ENCODE measurements at regions not wholly inside any gene's neighbourhood (a gene's known extent, or its start where the extent isn't known, plus 50 kb on each side); places are given as distances from the start of the nearest gene placed in this dataset.

DNA sequence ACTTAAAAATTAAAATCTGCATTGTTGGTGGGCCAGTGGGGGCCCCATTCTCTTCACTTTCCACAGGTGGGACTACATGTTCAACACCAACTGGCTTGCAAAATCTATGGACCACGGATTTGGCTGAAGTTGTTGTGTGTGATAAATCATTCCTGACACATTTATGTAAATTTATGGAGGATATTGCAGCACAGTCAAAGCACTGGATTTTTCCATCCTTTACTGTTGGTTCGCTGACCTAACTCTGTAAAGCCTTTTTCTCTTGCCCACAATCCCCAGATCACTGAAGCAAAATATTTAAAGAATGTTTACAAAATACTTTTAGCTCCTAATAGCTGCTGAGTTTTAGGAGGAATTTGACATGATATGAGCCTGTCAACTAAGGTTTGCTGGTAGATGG, 219.7 kb upstream of the PRICKLE1 start:
- H3K27me3 Mint-ChIP-seq, result no peaks in the 10 kb centered on the region
- no peak for ATAC-seq (replicated peaks)
- no peak overlapping the region for H3K27ac Mint-ChIP-seq
- no peaks in the 10 kb centered on the region for H3K4me1 Mint-ChIP-seq
- no peaks in the 10 kb centered on the region for H3K9me3 Mint-ChIP-seq
- H3K4me3 Mint-ChIP-seq, result no peak overlapping the region
- no peaks in the 10 kb centered on the region for H3K36me3 Mint-ChIP-seq (ENCODE audit: low read depth)

GRCh38 chr12:42807766-42808165, 218.2 kb upstream of the PRICKLE1 start:
- no peak for ATAC-seq (replicated peaks)
- no peak overlapping the region for H3K27ac Mint-ChIP-seq
- no peaks in the 10 kb centered on the region for H3K36me3 Mint-ChIP-seq (ENCODE audit: low read depth)
- no peaks in the 10 kb centered on the region for H3K4me1 Mint-ChIP-seq
- no peak overlapping the region for H3K4me3 Mint-ChIP-seq
- no peaks in the 10 kb centered on the region for H3K27me3 Mint-ChIP-seq
- H3K9me3 Mint-ChIP-seq, result no peaks in the 10 kb centered on the region

DNA sequence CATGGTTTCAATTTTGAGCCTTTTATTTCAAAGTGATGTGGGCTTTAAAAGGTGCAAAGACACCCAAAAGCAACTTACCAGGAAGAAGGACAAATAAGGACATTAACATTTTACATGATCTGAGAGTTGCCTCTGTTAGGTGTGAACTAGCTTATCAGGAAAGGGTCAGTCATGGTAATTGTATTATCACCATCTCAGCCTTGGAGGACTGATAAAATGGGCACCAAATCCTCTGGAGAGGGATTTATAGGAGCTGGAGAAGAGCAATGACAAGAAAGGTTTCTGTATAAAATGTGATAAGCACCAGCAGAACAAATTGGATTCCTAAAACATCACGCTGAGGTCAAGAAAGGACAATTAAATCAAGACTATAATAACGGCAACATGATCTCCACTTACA, 217.7 kb upstream of the PRICKLE1 start:
- Mint-ChIP-seq H3K27me3 (no peaks in the 10 kb centered on the region), H3K4me3 (no peak overlapping the region), H3K27ac (no peak overlapping the region), H3K36me3 (ENCODE audit: low read depth) (no peaks in the 10 kb centered on the region), H3K9me3 (no peaks in the 10 kb centered on the region), H3K4me1 (no peaks in the 10 kb centered on the region)
- ATAC-seq (replicated peaks), result no peak

DNA sequence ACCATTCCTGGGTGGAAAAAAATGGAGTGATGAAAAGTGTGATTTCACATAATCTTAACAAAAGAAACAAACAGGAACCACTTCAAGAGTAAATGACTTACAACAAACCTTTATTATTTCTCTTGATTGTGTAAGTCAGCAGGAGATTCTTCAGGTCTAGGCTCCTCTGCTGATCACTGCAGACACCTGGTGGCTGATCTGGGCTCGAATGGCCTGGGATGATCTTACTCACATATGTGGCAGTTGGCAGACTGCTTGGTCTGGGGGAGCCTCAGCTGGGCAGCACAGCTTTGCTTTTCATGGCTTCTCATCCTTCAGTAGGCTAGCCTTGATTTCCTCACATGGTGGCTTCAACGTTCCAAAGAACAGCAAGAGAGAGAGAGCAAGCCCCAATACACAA, 215.4 kb upstream of the PRICKLE1 start:
- H3K27me3 Mint-ChIP-seq, result no peaks in the 10 kb centered on the region
- no peak overlapping the region for H3K4me3 Mint-ChIP-seq
- no peaks in the 10 kb centered on the region for H3K4me1 Mint-ChIP-seq
- no peaks in the 10 kb centered on the region for H3K9me3 Mint-ChIP-seq
- H3K36me3 Mint-ChIP-seq (ENCODE audit: low read depth), result no peaks in the 10 kb centered on the region
- no peak overlapping the region for H3K27ac Mint-ChIP-seq
- no peak for ATAC-seq (replicated peaks)

DNA sequence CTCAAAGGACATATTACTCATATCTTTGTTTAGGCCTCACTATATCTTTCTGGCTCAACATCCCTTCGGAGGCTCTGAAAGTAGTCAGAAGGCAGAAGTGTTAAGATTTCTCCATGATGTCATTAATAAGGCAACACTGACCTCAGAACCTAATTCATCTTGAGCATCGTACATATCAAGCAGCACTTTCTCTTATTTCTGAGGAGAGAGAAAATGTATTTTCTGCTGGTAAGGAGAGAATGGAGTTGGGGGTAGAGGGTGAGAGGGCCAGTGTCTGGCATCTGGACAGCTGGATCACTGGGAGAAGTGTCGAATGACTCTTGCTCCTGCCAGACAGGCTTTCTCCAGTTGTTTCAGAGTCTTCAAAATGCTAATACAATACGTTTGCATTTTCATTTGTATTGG, 213.2 kb upstream of the PRICKLE1 start:
- Mint-ChIP-seq H3K27me3 (no peaks in the 10 kb centered on the region), H3K4me1 (no peaks in the 10 kb centered on the region), H3K27ac (no peak overlapping the region), H3K4me3 (no peak overlapping the region), H3K9me3 (no peaks in the 10 kb centered on the region), H3K36me3 (ENCODE audit: low read depth) (no peaks in the 10 kb centered on the region)
- no peak for ATAC-seq (replicated peaks)

DNA sequence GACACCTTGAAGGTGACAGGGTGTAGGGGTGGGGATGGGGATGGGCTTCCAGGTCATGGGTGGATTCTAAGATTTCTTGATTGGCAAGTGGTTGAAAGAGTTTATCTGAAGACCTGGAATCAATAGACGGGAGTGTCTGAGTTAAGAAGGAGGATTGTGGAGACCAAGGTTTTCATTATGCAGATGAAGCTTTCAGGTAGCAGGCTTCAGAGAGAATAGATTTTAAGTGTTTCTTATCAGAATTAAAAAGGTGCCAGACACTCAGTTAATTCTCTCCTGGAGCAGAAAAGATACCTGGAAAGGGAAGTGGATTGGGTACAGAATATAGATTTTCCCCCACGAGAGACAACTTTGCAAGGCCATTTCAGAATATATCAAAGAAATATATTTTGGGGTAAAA, 211.7 kb upstream of the PRICKLE1 start:
- H3K4me3 Mint-ChIP-seq, result no peak overlapping the region
- no peak overlapping the region for H3K27ac Mint-ChIP-seq
- ATAC-seq (replicated peaks), result no peak
- no peaks in the 10 kb centered on the region for H3K9me3 Mint-ChIP-seq
- no peaks in the 10 kb centered on the region for H3K36me3 Mint-ChIP-seq (ENCODE audit: low read depth)
- H3K4me1 Mint-ChIP-seq, result no peaks in the 10 kb centered on the region
- no peaks in the 10 kb centered on the region for H3K27me3 Mint-ChIP-seq

DNA sequence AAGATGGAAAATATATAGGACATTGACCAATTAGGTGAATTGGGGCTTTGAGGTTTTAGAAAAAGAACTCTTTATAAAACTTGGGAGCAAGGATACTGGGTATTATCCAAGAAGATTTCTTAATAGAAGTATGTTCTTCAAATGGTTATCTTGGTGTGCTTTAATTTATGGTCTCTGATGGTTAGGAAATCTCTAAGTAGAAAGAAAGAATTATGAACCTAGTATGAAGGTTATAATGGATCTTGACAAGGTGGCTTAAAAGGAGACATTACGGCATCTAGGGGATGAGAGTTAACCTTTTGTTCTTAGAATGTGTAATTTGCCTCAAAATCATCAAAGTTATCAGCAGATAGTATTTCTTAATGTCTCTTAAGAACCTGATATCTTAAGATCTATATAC, 210.4 kb upstream of the PRICKLE1 start:
- ATAC-seq (replicated peaks), result no peak
- no peaks in the 10 kb centered on the region for H3K27me3 Mint-ChIP-seq
- H3K9me3 Mint-ChIP-seq, result no peaks in the 10 kb centered on the region
- no peak overlapping the region for H3K27ac Mint-ChIP-seq
- no peaks in the 10 kb centered on the region for H3K36me3 Mint-ChIP-seq (ENCODE audit: low read depth)
- H3K4me3 Mint-ChIP-seq, result no peak overlapping the region
- no peaks in the 10 kb centered on the region for H3K4me1 Mint-ChIP-seq

- H3K27me3 Mint-ChIP-seq, result no peaks in the 10 kb centered on the region
- H3K4me1 Mint-ChIP-seq, result no peaks in the 10 kb centered on the region
- H3K4me3 Mint-ChIP-seq, result no peak overlapping the region
- H3K36me3 Mint-ChIP-seq (ENCODE audit: low read depth), result no peaks in the 10 kb centered on the region
- no peak overlapping the region for H3K27ac Mint-ChIP-seq
- no peak for ATAC-seq (replicated peaks)
- H3K9me3 Mint-ChIP-seq, result no peaks in the 10 kb centered on the region
These were observed 209.4 kb upstream of the PRICKLE1 start for GRCh38 chr12:42798811-42799438.

DNA sequence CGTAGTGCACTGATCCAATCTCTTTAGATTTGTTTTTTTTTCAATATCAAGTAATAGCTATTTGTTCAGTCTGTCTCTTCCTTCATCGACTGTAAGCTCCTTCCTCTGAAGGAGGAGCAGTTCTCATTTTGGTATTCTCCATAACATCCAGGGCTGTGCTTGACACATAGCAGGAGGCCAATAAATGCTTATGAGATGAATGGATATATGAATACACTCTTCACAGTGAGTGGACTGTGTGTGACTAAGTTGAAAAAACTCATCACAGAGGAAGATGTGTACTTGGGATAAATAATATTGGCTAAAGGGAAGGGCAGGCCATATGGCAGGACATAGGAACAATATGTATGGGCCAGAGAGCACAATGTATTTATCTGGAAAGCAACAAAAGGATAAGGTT, 205.3 kb upstream of the PRICKLE1 start:
- Mint-ChIP-seq H3K4me1 (no peaks in the 10 kb centered on the region), H3K27me3 (no peaks in the 10 kb centered on the region), H3K36me3 (ENCODE audit: low read depth) (no peaks in the 10 kb centered on the region), H3K9me3 (peaks cover 3% of the 10 kb centered on the region), H3K4me3 (no peak overlapping the region), H3K27ac (no peak overlapping the region)
- ATAC-seq (replicated peaks), result no peak

DNA sequence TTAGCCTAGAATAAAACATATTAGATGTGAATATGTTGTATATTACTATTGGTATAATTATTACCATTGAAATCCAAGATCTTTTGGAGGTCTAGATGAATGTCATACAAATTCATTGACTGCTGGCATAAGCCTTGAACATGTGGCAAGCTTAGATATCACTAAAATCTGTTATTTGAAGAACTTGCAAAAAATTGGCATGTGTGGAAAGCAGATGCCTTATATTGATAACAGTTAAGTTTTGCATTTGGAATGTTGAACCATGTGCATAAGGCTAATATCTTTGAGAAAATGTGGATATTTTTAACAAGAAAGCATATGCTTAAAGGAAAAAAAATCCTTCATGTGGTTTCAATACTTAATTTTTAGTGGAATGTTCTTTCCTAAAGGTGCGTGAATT, 203.6 kb upstream of the PRICKLE1 start:
- Mint-ChIP-seq H3K4me3 (no peak overlapping the region), H3K9me3 (peaks cover 3% of the 10 kb centered on the region), H3K27ac (no peak overlapping the region), H3K36me3 (ENCODE audit: low read depth) (no peaks in the 10 kb centered on the region), H3K4me1 (no peaks in the 10 kb centered on the region), H3K27me3 (no peaks in the 10 kb centered on the region)
- no peak for ATAC-seq (replicated peaks)

DNA sequence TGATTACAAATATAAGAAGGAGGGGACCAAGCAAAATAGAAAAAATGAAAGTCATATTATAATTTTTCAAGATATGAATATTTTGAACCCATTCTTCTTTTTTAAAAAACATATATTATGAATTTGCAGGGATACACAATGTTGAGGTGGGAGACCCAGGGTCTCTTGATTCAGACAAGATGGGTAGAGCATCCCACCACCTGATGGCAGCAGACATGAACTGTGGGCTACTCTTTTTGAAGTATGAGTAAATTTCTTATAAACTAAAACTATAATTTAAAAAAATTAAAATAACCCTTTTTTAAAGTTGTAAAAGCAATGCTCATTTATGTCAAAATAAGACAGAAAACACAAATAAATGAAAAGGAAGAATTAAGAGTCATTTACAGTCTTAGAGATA, 202.7 kb upstream of the PRICKLE1 start:
- Mint-ChIP-seq H3K36me3 (ENCODE audit: low read depth) (no peaks in the 10 kb centered on the region), H3K9me3 (peaks cover 3% of the 10 kb centered on the region), H3K27me3 (no peaks in the 10 kb centered on the region), H3K27ac (no peak overlapping the region), H3K4me1 (no peaks in the 10 kb centered on the region), H3K4me3 (no peak overlapping the region)
- ATAC-seq (replicated peaks), result no peak

- no peak for ATAC-seq (replicated peaks)
- Mint-ChIP-seq H3K4me3 (no peak overlapping the region), H3K36me3 (ENCODE audit: low read depth) (no peaks in the 10 kb centered on the region), H3K9me3 (peaks cover 3% of the 10 kb centered on the region), H3K4me1 (no peaks in the 10 kb centered on the region), H3K27ac (no peak overlapping the region), H3K27me3 (no peaks in the 10 kb centered on the region)
These were observed 201.9 kb upstream of the PRICKLE1 start for GRCh38 chr12:42791399-42791798.

- H3K9me3 Mint-ChIP-seq, result peaks cover 3% of the 10 kb centered on the region
- no peak overlapping the region for H3K27ac Mint-ChIP-seq
- no peak for ATAC-seq (replicated peaks)
These were observed 201.2 kb upstream of the PRICKLE1 start for GRCh38 chr12:42790761-42791151.

GRCh38 chr12:42789808-42790760, 200.5 kb upstream of the PRICKLE1 start:
- H3K4me3 Mint-ChIP-seq, result no peak overlapping the region

More at GRCh38 chr12:42790761-42791151, 201.2 kb upstream of the PRICKLE1 start:
- Mint-ChIP-seq H3K4me3 (no peak overlapping the region), H3K4me1 (no peaks in the 10 kb centered on the region), H3K36me3 (ENCODE audit: low read depth) (no peaks in the 10 kb centered on the region), H3K27me3 (no peaks in the 10 kb centered on the region)

DNA sequence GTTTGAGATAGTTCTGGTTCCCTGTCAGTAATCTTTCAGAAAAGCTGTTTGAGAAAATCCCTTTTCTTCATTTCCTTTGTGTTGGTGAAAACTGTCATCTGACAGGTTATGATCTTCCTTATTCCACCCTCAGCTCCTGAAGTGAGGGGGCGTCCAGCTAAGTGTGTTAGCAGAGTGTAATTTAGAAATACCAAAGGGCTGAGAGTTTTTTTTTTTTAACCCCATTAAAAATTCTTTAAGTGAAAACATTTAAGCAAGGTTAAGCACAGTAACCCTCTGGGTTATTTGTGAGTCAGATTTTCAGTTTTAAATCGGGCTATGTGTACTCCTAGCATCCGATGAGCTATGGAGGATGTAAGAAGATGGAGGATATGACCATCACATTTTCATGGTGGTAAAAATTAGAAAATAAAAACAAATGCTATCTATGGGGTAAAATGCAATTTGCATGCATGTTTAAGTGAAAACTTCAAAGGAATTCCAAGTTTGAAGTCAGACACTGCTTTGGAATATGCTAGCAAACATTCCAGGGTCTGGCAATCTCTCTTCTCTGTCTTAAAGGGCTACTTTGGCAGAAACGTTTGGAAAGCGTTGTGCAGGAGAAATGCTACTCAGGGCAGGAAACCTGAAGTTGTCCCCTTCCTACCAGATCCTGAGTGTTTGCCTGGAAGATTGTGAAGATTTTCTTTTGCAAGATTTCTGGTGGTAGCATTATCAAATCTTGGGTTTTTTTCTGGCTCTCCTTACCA, 197.0 kb upstream of the PRICKLE1 start:
- no peak overlapping the region for H3K4me3 Mint-ChIP-seq
- H3K27me3 Mint-ChIP-seq, result peaks cover 3% of the 10 kb centered on the region
- no peaks in the 10 kb centered on the region for H3K36me3 Mint-ChIP-seq (ENCODE audit: low read depth)
- ATAC-seq (replicated peaks), result no peak
- H3K4me1 Mint-ChIP-seq, result no peaks in the 10 kb centered on the region
- peaks cover 3% of the 10 kb centered on the region for H3K9me3 Mint-ChIP-seq
- no peak overlapping the region for H3K27ac Mint-ChIP-seq

More at GRCh38 chr12:42789808-42790760, 200.5 kb upstream of the PRICKLE1 start:
- no peaks in the 10 kb centered on the region for H3K36me3 Mint-ChIP-seq (ENCODE audit: low read depth)
- H3K27ac Mint-ChIP-seq, result no peak overlapping the region
- H3K9me3 Mint-ChIP-seq, result peaks cover 3% of the 10 kb centered on the region
- H3K27me3 Mint-ChIP-seq, result no peaks in the 10 kb centered on the region
- no peak for ATAC-seq (replicated peaks)
- H3K4me1 Mint-ChIP-seq, result no peaks in the 10 kb centered on the region

All from activated T-helper 17 cell treated with anti-CD3 and anti-CD28 coated beads, Interleukin-2, amount 50 U/mL, for 72 hours (primary cell).